ENCODE measurements at regions not wholly inside any gene's neighbourhood (a gene's known extent, or its start where the extent isn't known, plus 50 kb on each side); places are given as distances from the start of the nearest gene placed in this dataset.

- TF ChIP-seq GATA3 (IDR thresholded peaks at IDR 0.05; ENCODE audit: low read depth, low read length) (no peak), GATA2 (IDR thresholded peaks at IDR 0.05; ENCODE audit: low read depth, low read length) (no peak)
Measured at GRCh38 chr4:53784112-53784511, 192.8 kb upstream of the LNX1 start.
